ENCODE measurements at regions not wholly inside any gene's neighbourhood (a gene's known extent, or its start where the extent isn't known, plus 50 kb on each side); places are given as distances from the start of the nearest gene placed in this dataset.

- Histone ChIP-seq H3K36me3 (ENCODE audit: control insufficient read depth, insufficient read depth, low read length) (no peaks in the 10 kb centered on the region), H3K27me3 (ENCODE audit: control insufficient read depth, insufficient read depth, low read length) (no peaks in the 10 kb centered on the region), H3K4me3 (ENCODE audit: low read depth, low read length) (no peak overlapping the region)
- FAIRE-seq (no peak), DNase-seq (ENCODE audit: low read depth) (peak; percentile 56)
- TF ChIP-seq CTCF (IDR thresholded peaks at IDR 0.05; ENCODE audit: insufficient read depth, low read length, severe bottlenecking), result no peak
These were observed 543.6 kb upstream of the SOX11 start for GRCh38 chr2:5148392-5149085.

GRCh38 chr2:5150871-5151270 lies 541.3 kb upstream of the SOX11 start:
- no peaks in the 10 kb centered on the region for H3K36me3 ChIP-seq (ENCODE audit: control insufficient read depth, insufficient read depth, low read length)
- DNase-seq (ENCODE audit: low read depth), result peak; percentile 13
- FAIRE-seq, result no peak
- H3K4me3 ChIP-seq (ENCODE audit: low read depth, low read length), result no peak overlapping the region
- no peaks in the 10 kb centered on the region for H3K27me3 ChIP-seq (ENCODE audit: control insufficient read depth, insufficient read depth, low read length)
- no peak for TF ChIP-seq CTCF (IDR thresholded peaks at IDR 0.05; ENCODE audit: insufficient read depth, low read length, severe bottlenecking)

DNA sequence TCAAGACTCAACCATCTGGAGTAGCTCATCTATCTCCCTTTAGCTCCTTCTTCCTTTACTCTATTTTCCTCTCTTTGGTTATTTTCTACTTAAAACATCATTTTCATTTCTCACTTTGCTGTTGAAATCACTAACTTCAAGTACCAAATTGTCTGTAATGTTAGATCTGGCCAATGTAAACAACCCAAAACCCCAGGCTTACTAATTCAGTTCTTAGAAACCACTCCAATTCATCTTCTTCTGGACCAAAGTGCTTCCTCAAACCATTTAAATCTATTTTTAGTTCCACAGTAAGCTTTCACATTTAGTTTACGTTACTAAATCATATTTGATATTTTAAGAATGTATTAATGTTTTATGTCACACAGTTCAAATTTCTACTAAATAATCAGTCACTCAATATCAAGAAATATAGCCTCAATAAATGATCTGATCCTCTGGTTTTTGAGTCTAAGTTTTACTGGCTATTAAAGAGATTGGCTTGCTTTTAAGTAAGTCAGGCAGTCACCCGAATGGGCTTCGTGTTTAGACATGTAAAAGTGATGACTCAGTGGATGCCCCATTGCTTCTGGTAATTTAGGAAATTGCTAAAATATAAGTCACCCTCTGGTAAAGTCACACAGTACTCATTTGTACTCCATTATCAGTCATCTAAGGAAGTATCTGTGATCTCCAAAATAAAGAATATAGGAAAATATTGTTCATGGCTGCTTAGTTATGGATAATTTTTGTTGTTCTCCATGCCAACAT lies 527.2 kb upstream of the SOX11 start:
- FAIRE-seq (no peak), DNase-seq (ENCODE audit: low read depth) (peak; percentile 97)
- no peak overlapping the region for H3K4me3 ChIP-seq (ENCODE audit: low read depth, low read length)
- TF ChIP-seq CTCF (IDR thresholded peaks at IDR 0.05; ENCODE audit: insufficient read depth, low read length, severe bottlenecking), result no peak
- no peaks in the 10 kb centered on the region for H3K36me3 ChIP-seq (ENCODE audit: control insufficient read depth, insufficient read depth, low read length)
- no peaks in the 10 kb centered on the region for H3K27me3 ChIP-seq (ENCODE audit: control insufficient read depth, insufficient read depth, low read length)

DNA sequence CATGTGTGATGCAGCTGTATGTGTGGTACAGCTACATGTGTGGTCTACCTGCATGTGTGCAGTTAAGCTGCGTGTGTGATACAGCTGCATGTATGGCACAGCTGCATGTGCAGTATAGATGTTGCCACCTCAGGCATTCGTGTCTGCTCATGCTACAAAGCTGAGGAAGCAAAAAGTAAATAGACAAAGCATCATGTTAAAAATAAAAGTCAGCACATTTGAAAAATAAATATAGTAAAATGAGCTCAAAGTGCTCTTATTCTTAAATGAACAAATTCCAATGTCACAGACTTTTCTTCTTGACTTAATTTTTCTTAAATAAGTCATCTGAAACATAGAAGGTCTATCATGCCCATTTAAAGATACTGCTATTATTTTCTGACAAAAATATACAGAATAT lies 519.3 kb upstream of the SOX11 start:
- no peaks in the 10 kb centered on the region for H3K27me3 ChIP-seq (ENCODE audit: control insufficient read depth, insufficient read depth, low read length)
- FAIRE-seq, result no peak
- TF ChIP-seq CTCF (IDR thresholded peaks at IDR 0.05; ENCODE audit: insufficient read depth, low read length, severe bottlenecking), result no peak

DNA sequence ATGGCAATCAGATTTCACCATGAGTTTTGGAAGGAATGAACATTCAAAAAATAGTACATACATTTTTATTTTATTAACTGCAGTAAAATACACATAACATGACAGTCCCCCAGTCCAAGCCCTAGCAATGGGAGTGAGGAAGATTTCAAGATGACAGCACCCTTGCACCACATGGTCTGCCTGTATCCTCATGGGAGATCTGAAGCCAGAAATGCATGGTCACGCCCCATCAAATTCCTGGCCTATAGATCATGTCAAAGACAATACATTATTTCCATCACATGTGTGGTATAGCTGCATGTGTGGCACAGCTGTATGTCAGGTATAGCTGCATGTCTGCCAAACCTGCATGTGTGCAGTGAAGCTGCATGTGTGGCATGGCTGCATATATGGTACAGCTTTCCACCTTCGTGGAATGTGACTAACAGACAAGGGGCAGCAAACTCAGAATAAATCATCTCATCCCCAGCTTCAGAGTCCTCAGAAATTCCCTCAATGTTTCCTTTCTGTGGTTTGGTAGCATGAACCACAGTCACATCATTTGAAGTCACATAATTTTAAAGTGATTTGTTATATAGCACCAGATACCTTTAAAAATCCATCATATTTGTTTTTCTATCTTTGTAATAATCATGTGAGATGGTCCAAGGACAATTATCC lies 518.2 kb upstream of the SOX11 start:
- H3K27me3 ChIP-seq (ENCODE audit: control insufficient read depth, insufficient read depth, low read length), result no peaks in the 10 kb centered on the region
- no peak for TF ChIP-seq CTCF (IDR thresholded peaks at IDR 0.05; ENCODE audit: insufficient read depth, low read length, severe bottlenecking)
- H3K36me3 ChIP-seq (ENCODE audit: control insufficient read depth, insufficient read depth, low read length), result no peaks in the 10 kb centered on the region
- no peak for FAIRE-seq
- no peak for DNase-seq (ENCODE audit: low read depth)
- no peak overlapping the region for H3K4me3 ChIP-seq (ENCODE audit: low read depth, low read length)

More for the DNA sequence above, 519.3 kb upstream of the SOX11 start:
- Histone ChIP-seq H3K36me3 (ENCODE audit: control insufficient read depth, insufficient read depth, low read length) (no peaks in the 10 kb centered on the region), H3K4me3 (ENCODE audit: low read depth, low read length) (no peak overlapping the region)
- no peak for DNase-seq (ENCODE audit: low read depth)
